ENCODE measurements at regions not wholly inside any gene's neighbourhood (a gene's known extent, or its start where the extent isn't known, plus 50 kb on each side); places are given as distances from the start of the nearest gene placed in this dataset.

DNA sequence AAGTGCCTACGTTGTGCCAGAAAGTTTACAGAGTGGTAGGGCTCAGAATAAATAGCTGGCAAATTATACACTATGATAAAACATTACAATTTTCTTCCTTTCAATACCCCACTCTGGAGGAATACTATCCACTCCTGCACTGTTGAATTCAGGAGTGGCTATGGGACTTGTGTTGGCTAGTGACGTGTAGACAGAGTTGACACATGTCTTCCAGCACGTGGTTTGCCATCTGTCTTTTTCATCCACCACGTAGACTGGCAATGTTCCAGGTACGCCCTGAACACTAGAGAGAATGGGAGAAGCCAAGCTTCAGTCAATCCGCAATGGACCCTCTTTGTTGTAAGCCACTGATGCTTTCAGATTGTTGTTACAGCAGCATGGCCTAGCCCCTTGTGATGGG, 168.8 kb upstream of the RBPJ start:
- TF ChIP-seq EZH2 (IDR thresholded peaks at IDR 0.05): no peak
- TF ChIP-seq POLR2AphosphoS5 (IDR thresholded peaks at IDR 0.05; ENCODE audit: borderline replicate concordance, low read depth, low read length): no peak
- no peak for TF ChIP-seq FOXP2 (optimal IDR thresholded peaks at IDR 0.05; ENCODE audit: control extremely low read depth, extremely low read length, insufficient read depth)
